NCI-H82 (cell line): ENCODE measurements at regions not wholly inside any gene's neighbourhood (a gene's known extent, or its start where the extent isn't known, plus 50 kb on each side); places are given as distances from the start of the nearest gene placed in this dataset.

Source experiments
- DNase-seq: peaks from one replicate; lab custom pipeline; 2025; lab: John Stamatoyannopoulos, UW

- DNase-seq, result no peak
These were observed 170.2 kb upstream of the SALL1 start for GRCh38 chr16:51321251-51321650.

- no peak for DNase-seq
These were observed 166.5 kb upstream of the SALL1 start for GRCh38 chr16:51317575-51317974.

GRCh38 chr16:51313198-51313597 is 162.1 kb upstream of the SALL1 start:
- no peak for DNase-seq

GRCh38 chr16:51312363-51313150 is 161.5 kb upstream of the SALL1 start:
- DNase-seq, result no peak

- DNase-seq, result no peak
These were observed 159.1 kb upstream of the SALL1 start for GRCh38 chr16:51310159-51310558.

GRCh38 chr16:51306886-51307595 is 156.0 kb upstream of the SALL1 start:
- DNase-seq, result no peak

- no peak for DNase-seq
These were observed 155.0 kb upstream of the SALL1 start for GRCh38 chr16:51306116-51306515.

- no peak for DNase-seq
These were observed 154.3 kb upstream of the SALL1 start for GRCh38 chr16:51305337-51305736.

- no peak for DNase-seq
These were observed 151.0 kb upstream of the SALL1 start for GRCh38 chr16:51302042-51302441.

GRCh38 chr16:51298800-51299199 is 147.7 kb upstream of the SALL1 start:
- no peak for DNase-seq

- no peak for DNase-seq
These were observed 139.6 kb upstream of the SALL1 start for GRCh38 chr16:51290442-51291285.

GRCh38 chr16:51289336-51289735 is 138.3 kb upstream of the SALL1 start:
- no peak for DNase-seq

- DNase-seq, result no peak
These were observed 136.2 kb upstream of the SALL1 start for GRCh38 chr16:51287121-51287755.

GRCh38 chr16:51286272-51286671 is 135.2 kb upstream of the SALL1 start:
- no peak for DNase-seq

- no peak for DNase-seq
These were observed 125.3 kb upstream of the SALL1 start for GRCh38 chr16:51276336-51276735.

GRCh38 chr16:51272420-51272819 is 121.3 kb upstream of the SALL1 start:
- DNase-seq, result no peak

- peak; percentile 39 for DNase-seq
These were observed 120.2 kb upstream of the SALL1 start for GRCh38 chr16:51271156-51271701.

GRCh38 chr16:51268237-51268636 is 117.2 kb upstream of the SALL1 start:
- peak; percentile 34 for DNase-seq

GRCh38 chr16:51267681-51268080 is 116.6 kb upstream of the SALL1 start:
- DNase-seq, result no peak

- DNase-seq, result no peak
These were observed 111.4 kb upstream of the SALL1 start for GRCh38 chr16:51262428-51262827.

GRCh38 chr16:51261919-51262318 is 110.8 kb upstream of the SALL1 start:
- no peak for DNase-seq
